ENCODE measurements at regions not wholly inside any gene's neighbourhood (a gene's known extent, or its start where the extent isn't known, plus 50 kb on each side); places are given as distances from the start of the nearest gene placed in this dataset.

- in situ Hi-C loops (cut with HindIII; ENCODE audit: low sequenced_read_pairs): no loop called here
- H3K4me3 ChIP-seq (ENCODE audit: low read depth, low read length): no peak overlapping the region
These were observed 425.5 kb downstream of the TENT5A start for GRCh38 chr6:81326881-81327561.

DNA sequence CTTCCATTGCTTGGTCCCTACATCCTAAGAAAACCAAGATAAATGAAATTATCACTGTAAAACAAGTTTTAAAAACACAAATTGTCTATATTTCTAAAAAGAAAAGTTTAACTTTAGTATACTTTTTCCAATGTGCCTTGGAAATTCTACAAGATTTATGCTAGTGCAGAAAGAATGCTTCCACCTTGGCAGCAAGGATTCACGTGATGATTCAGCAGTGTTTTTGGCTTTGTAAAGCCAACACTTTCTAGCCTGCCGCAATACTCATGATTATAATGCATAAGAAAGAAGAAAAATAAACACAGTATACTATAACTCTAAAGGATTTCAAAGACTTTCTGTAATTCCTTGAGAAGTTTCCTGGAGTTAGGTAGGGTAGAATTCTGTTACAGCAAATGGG lies 442.7 kb downstream of the TENT5A start:
- TF ChIP-seq CTCF (IDR thresholded peaks at IDR 0.05; ENCODE audit: low read depth, low read length): no peak
- DNase-seq (ENCODE audit: low read depth, low spot score): peak; percentile 10
- H3K4me3 ChIP-seq (ENCODE audit: low read depth, low read length): no peak overlapping the region
- in situ Hi-C loops (cut with HindIII; ENCODE audit: low sequenced_read_pairs): no loop called here

More at GRCh38 chr6:81326881-81327561, 425.5 kb downstream of the TENT5A start:
- peak; percentile 21 for DNase-seq (ENCODE audit: low read depth, low spot score)
- TF ChIP-seq CTCF (IDR thresholded peaks at IDR 0.05; ENCODE audit: low read depth, low read length): no peak

GRCh38 chr6:81308577-81309279 lies 443.8 kb downstream of the TENT5A start:
- in situ Hi-C loops (cut with HindIII; ENCODE audit: low sequenced_read_pairs): no loop called here
- TF ChIP-seq CTCF (IDR thresholded peaks at IDR 0.05; ENCODE audit: low read depth, low read length): no peak
- DNase-seq (ENCODE audit: low read depth, low spot score): no peak
- no peak overlapping the region for H3K4me3 ChIP-seq (ENCODE audit: low read depth, low read length)

GRCh38 chr6:81307651-81308214 lies 444.7 kb downstream of the TENT5A start:
- TF ChIP-seq CTCF (IDR thresholded peaks at IDR 0.05; ENCODE audit: low read depth, low read length): no peak
- H3K4me3 ChIP-seq (ENCODE audit: low read depth, low read length): no peak overlapping the region
- in situ Hi-C loops (cut with HindIII; ENCODE audit: low sequenced_read_pairs): no loop called here
- DNase-seq (ENCODE audit: low read depth, low spot score): no peak

GRCh38 chr6:81304466-81304865 lies 448.0 kb downstream of the TENT5A start:
- DNase-seq (ENCODE audit: low read depth, low spot score): peak; percentile 29
- H3K4me3 ChIP-seq (ENCODE audit: low read depth, low read length): no peak overlapping the region
- in situ Hi-C loops (cut with HindIII; ENCODE audit: low sequenced_read_pairs): no loop called here
- TF ChIP-seq CTCF (IDR thresholded peaks at IDR 0.05; ENCODE audit: low read depth, low read length): no peak

DNA sequence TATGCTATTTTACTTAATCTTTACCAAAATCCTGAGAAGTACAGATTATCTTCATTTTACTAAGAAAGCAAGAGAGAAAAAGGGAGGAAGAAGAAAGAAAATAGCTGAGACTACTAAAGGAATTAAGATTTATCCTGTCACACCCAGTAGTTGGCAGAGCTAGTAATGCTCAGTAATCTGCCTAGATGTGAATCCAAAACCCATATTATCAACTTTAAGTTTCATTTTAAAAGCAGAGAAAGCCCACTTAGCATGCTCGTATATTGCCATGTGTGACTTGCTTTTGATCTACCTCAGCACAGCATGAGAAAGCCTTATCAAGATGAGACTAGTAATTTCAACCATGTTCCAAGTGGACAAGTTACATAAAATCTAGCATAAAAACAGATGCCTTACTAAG lies 451.5 kb downstream of the TENT5A start:
- in situ Hi-C loops (cut with HindIII; ENCODE audit: low sequenced_read_pairs): no loop called here
- DNase-seq (ENCODE audit: low read depth, low spot score): no peak
- no peak for TF ChIP-seq CTCF (IDR thresholded peaks at IDR 0.05; ENCODE audit: low read depth, low read length)
- no peak overlapping the region for H3K4me3 ChIP-seq (ENCODE audit: low read depth, low read length)
